DOHH2 (cell line): ENCODE measurements at regions not wholly inside any gene's neighbourhood (a gene's known extent, or its start where the extent isn't known, plus 50 kb on each side); places are given as distances from the start of the nearest gene placed in this dataset.

ENCODE experiments used
- H3F3A ChIP-seq: fragments of 200-600 bp; sonication (generic), shearing (Covaris generic); 2 replicates; pipeline ENCODE4 v1.6.0; 2016; ENCODE audit warnings: antibody characterized with exemption, mild to moderate bottlenecking; ENCODE audit not compliant: control insufficient read depth, insufficient read depth
- H3K27ac ChIP-seq: fragments of 200-600 bp; sonication (generic); 2 replicates; pipeline ENCODE4 v1.5.1; 2014; ENCODE audit warnings: low read depth, mild to moderate bottlenecking, low read length, moderate library complexity
- H3K27me3 ChIP-seq: fragments of 200-600 bp; sonication (generic); 2 replicates; pipeline ENCODE4 v1.6.1; 2014; ENCODE audit warnings: mild to moderate bottlenecking, low read length, mixed read lengths; ENCODE audit not compliant: control insufficient read depth
- H3K36me3 ChIP-seq: fragments of 200-600 bp; sonication (generic); 2 replicates; pipeline ENCODE4 v1.6.1; 2014; ENCODE audit warnings: mild to moderate bottlenecking, low read length, moderate library complexity, mixed read lengths; ENCODE audit not compliant: control insufficient read depth
- H3K4me1 ChIP-seq: fragments of 200-600 bp; sonication (generic); 2 replicates; pipeline ENCODE4 v1.6.1; 2014; ENCODE audit warnings: mild to moderate bottlenecking, low read length, mixed read lengths; ENCODE audit not compliant: control insufficient read depth
- H3K4me2 ChIP-seq: fragments of 200-600 bp; sonication (generic); 2 replicates; pipeline ENCODE4 v1.6.0; 2014; ENCODE audit warnings: mild to moderate bottlenecking, low read length, moderate library complexity
- H3K4me3 ChIP-seq: fragments of 200-600 bp; sonication (generic); 2 replicates; pipeline ENCODE4 v1.5.1; 2014; ENCODE audit warnings: mild to moderate bottlenecking, low read length, mixed read lengths
- H3K79me2 ChIP-seq: fragments of 200-600 bp; sonication (generic); 2 replicates; pipeline ENCODE4 v1.6.1; 2014; ENCODE audit warnings: mild to moderate bottlenecking, low read length, mixed read lengths; ENCODE audit not compliant: control insufficient read depth
- H3K9me2 ChIP-seq: fragments of 200-600 bp; sonication (generic); replicated peaks from 2 replicates; pipeline ENCODE4 v1.6.1; 2014; ENCODE audit warnings: mild to moderate bottlenecking, low read length, mixed read lengths; ENCODE audit not compliant: control insufficient read depth
- H3K9me3 ChIP-seq: fragments of 200-600 bp; sonication (generic); 2 replicates; pipeline ENCODE4 v1.6.1; 2014; ENCODE audit warnings: antibody characterized with exemption, low read length, mixed read lengths; ENCODE audit not compliant: control insufficient read depth, insufficient read depth
- H4K20me1 ChIP-seq: fragments of 200-600 bp; sonication (generic); 2 replicates; pipeline ENCODE4 v1.6.0; 2014; ENCODE audit warnings: low read depth, mild to moderate bottlenecking, antibody characterized with exemption, low read length, moderate library complexity; ENCODE audit not compliant: control insufficient read depth, insufficient read depth
- CTCF ChIP-seq: fragments of 200-600 bp; sonication (generic); IDR thresholded peaks from one replicate; pipeline ENCODE4 v1.5.1; 2014; ENCODE audit warnings: antibody characterized with exemption, mild to moderate bottlenecking, low read depth, low read length; ENCODE audit not compliant: poor library complexity, severe bottlenecking
- EZH2phosphoT487 ChIP-seq: fragments of 200-600 bp; sonication (generic); IDR thresholded peaks from 2 replicates; pipeline ENCODE4 v1.6.1; 2017; ENCODE audit warnings: borderline replicate concordance, mild to moderate bottlenecking, antibody characterized with exemption, low read length, moderate library complexity, mixed read lengths

- Histone ChIP-seq H3K4me2 (no peak overlapping the region), H3K79me2 (no peaks in the 10 kb centered on the region), H3K27ac (no peak overlapping the region)
These were observed 268.9 kb upstream of the PFKP start for GRCh38 chr10:2798336-2799022.

GRCh38 chr10:2791774-2792443 is 275.4 kb upstream of the PFKP start:
- Histone ChIP-seq H3K4me2 (no peak overlapping the region), H3K4me3 (no peak overlapping the region), H4K20me1 (no peaks in the 10 kb centered on the region), H3K36me3 (no peaks in the 10 kb centered on the region), H3K9me3 (no peaks in the 10 kb centered on the region), H3K27ac (no peak overlapping the region), H3K27me3 (no peaks in the 10 kb centered on the region), H3F3A (no peaks in the 10 kb centered on the region), H3K4me1 (no peaks in the 10 kb centered on the region), H3K79me2 (no peaks in the 10 kb centered on the region), H3K9me2 (no peaks in the 10 kb centered on the region)
- TF ChIP-seq EZH2phosphoT487 (no peak), CTCF (no peak)

More at GRCh38 chr10:2798336-2799022, 268.9 kb upstream of the PFKP start:
- Histone ChIP-seq H3K27me3 (no peaks in the 10 kb centered on the region), H4K20me1 (no peaks in the 10 kb centered on the region), H3K4me3 (no peak overlapping the region), H3F3A (no peaks in the 10 kb centered on the region), H3K36me3 (no peaks in the 10 kb centered on the region), H3K9me3 (no peaks in the 10 kb centered on the region), H3K9me2 (no peaks in the 10 kb centered on the region), H3K4me1 (no peaks in the 10 kb centered on the region)
- no peak for TF ChIP-seq CTCF
- no peak for TF ChIP-seq EZH2phosphoT487

- Histone ChIP-seq H3K4me1 (no peaks in the 10 kb centered on the region), H3K4me2 (no peak overlapping the region), H3K27me3 (no peaks in the 10 kb centered on the region)
These were observed 276.8 kb upstream of the PFKP start for GRCh38 chr10:2790396-2791188.

More at GRCh38 chr10:2790396-2791188, 276.8 kb upstream of the PFKP start:
- Histone ChIP-seq H3K9me2 (no peaks in the 10 kb centered on the region), H4K20me1 (no peaks in the 10 kb centered on the region), H3K27ac (no peak overlapping the region), H3K79me2 (no peaks in the 10 kb centered on the region), H3F3A (no peaks in the 10 kb centered on the region), H3K4me3 (no peak overlapping the region), H3K9me3 (no peaks in the 10 kb centered on the region), H3K36me3 (no peaks in the 10 kb centered on the region)
- TF ChIP-seq CTCF, result no peak
- no peak for TF ChIP-seq EZH2phosphoT487
